ENCODE measurements at regions not wholly inside any gene's neighbourhood (a gene's known extent, or its start where the extent isn't known, plus 50 kb on each side); places are given as distances from the start of the nearest gene placed in this dataset.

GRCh38 chr2:122478771-122479170, 723.3 kb downstream of the TSN start:
- Histone ChIP-seq H2BK15ac (ENCODE audit: low read length) (no peak overlapping the region), H4K20me1 (replicated peaks in 1 of 2; ENCODE audit: control insufficient read depth in 1 of 2, insufficient read depth in 2 of 2, low read length in 2 of 2) (no peaks in the 10 kb centered on the region), H3K56ac (replicated peaks; ENCODE audit: insufficient read length, low read depth, low read length) (no peak overlapping the region), H3K18ac (ENCODE audit: extremely low read depth, low read length) (no peak overlapping the region), H4K8ac (ENCODE audit: extremely low read depth, insufficient read depth, low read length) (no peak overlapping the region), H3K4me2 (ENCODE audit: insufficient read depth in 1 of 2, low read depth in 2 of 2, low read length in 2 of 2) (no peak overlapping the region), H2BK20ac (ENCODE audit: low read length) (no peak overlapping the region), H3K27me3 (replicated peaks in 1 of 4; ENCODE audit: control insufficient read depth in 3 of 4, extremely low read depth in 1 of 4, insufficient read depth in 3 of 4, low read length in 3 of 4) (no peaks in the 10 kb centered on the region), H2BK12ac (ENCODE audit: low read depth, low read length) (no peak overlapping the region), H3K4me3 (ENCODE audit: extremely low read depth in 1 of 4, insufficient read depth in 2 of 4, low read depth in 3 of 4, low read length in 4 of 4) (no peak overlapping the region), H3K14ac (ENCODE audit: insufficient read length) (no peak overlapping the region), H2AFZ (ENCODE audit: low read length) (no peak overlapping the region), H4K5ac (ENCODE audit: insufficient read length, low read depth, low read length) (no peak overlapping the region), H4K91ac (replicated peaks; ENCODE audit: insufficient read length, low read length) (no peak overlapping the region), H3K4me1 (replicated peaks in 1 of 4; ENCODE audit: control insufficient read depth in 3 of 4, insufficient read depth in 4 of 4, low read length in 3 of 4) (no peaks in the 10 kb centered on the region), H2AK5ac (ENCODE audit: low read depth, low read length) (no peak overlapping the region), H2BK5ac (ENCODE audit: low read depth, low read length) (no peak overlapping the region), H3K4ac (replicated peaks; ENCODE audit: insufficient read length, low read depth, low read length) (no peak overlapping the region), H3K36me3 (ENCODE audit: control insufficient read depth in 2 of 4, insufficient read depth in 4 of 4, low read length in 3 of 4) (no peaks in the 10 kb centered on the region), H3K23ac (ENCODE audit: insufficient read length) (no peak overlapping the region), H3K27ac (ENCODE audit: low read depth, low read length) (no peak overlapping the region), H3K79me1 (ENCODE audit: low read depth, low read length) (no peaks in the 10 kb centered on the region), H3K9ac (replicated peaks in 1 of 4; ENCODE audit: extremely low read depth in 1 of 4, low read depth in 3 of 4, low read length in 3 of 4) (no peak overlapping the region), H2BK120ac (replicated peaks; ENCODE audit: low read depth, low read length) (no peak overlapping the region), H3K9me3 (ENCODE audit: insufficient read depth in 2 of 2, low read depth in 1 of 2, low read length in 1 of 2) (peaks cover 0 to 3% of the 10 kb centered on the region in 2 experiments; a peak in 2 of 4 replicates), H3K23me2 (ENCODE audit: low read depth, low read length) (no peaks in the 10 kb centered on the region), H3K79me2 (ENCODE audit: control insufficient read depth in 1 of 2, insufficient read depth in 2 of 2, low read length in 2 of 2) (no peaks in the 10 kb centered on the region)
- 90% methylated on average over 2 of the region's 2 CpGs; no CpG with 5 or more reads in 1 of the 2 experiments for WGBS, 2 experiments (ENCODE audit: extremely low coverage in 1 of 2, insufficient coverage in 1 of 2, insufficient read length in 1 of 2, insufficient replicate concordance in 2 of 2, low coverage in 1 of 2, low lambda C conversion rate in 2 of 2, missing lambda C conversion rate in 1 of 2)
- ChIA-PET CTCF (ENCODE audit: partially characterized antibody) (no interaction called here), POLR2A (ENCODE audit: partially characterized antibody) (no interaction called here)
- TF ChIP-seq EP300 (IDR thresholded peaks at IDR 0.05; ENCODE audit: borderline replicate concordance in 1 of 2, low read depth in 2 of 2, low read length in 2 of 2) (no peak), ASH2L (IDR thresholded peaks at IDR 0.05; ENCODE audit: low read length) (no peak), SIRT6 (IDR thresholded peaks at IDR 0.05; ENCODE audit: low read length) (no peak), POU5F1 (IDR thresholded peaks at IDR 0.05; ENCODE audit: low read depth, low read length) (no peak), POLR2A (IDR thresholded peaks at IDR 0.05; ENCODE audit: control extremely low read depth in 1 of 2, low read depth in 2 of 2, low read length in 2 of 2) (no peak), CEBPB (IDR thresholded peaks at IDR 0.05; ENCODE audit: low read depth, low read length) (no peak), SP1 (IDR thresholded peaks at IDR 0.05; ENCODE audit: low read depth, low read length) (no peak), TBP (IDR thresholded peaks at IDR 0.05; ENCODE audit: low read depth, low read length) (no peak), RBBP5 (IDR thresholded peaks at IDR 0.05; ENCODE audit: borderline replicate concordance, low read depth, low read length) (no peak), GTF2F1 (IDR thresholded peaks at IDR 0.05; ENCODE audit: borderline replicate concordance, low read depth, low read length) (no peak), PHF8 (conservative IDR thresholded peaks at IDR 0.05; ENCODE audit: low read depth, low read length) (no peak), CHD1 (IDR thresholded peaks at IDR 0.05; ENCODE audit: low read depth, low read length) (no peak), BACH1 (IDR thresholded peaks at IDR 0.05; ENCODE audit: low read length) (no peak), SP2 (IDR thresholded peaks at IDR 0.05; ENCODE audit: low read length) (no peak), SIX5 (IDR thresholded peaks at IDR 0.05; ENCODE audit: low read depth, low read length) (no peak)
- TF ChIP-seq, protein P1, sequence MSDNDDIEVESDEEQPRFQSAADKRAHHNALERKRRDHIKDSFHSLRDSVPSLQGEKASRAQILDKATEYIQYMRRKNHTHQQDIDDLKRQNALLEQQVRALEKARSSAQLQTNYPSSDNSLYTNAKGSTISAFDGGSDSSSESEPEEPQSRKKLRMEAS (IDR thresholded peaks at IDR 0.05) = no peak
- no peak for DNase-seq (ENCODE audit: low read depth in 1 of 2, low spot score in 2 of 2)
- FAIRE-seq = no peak
